ENCODE measurements at regions not wholly inside any gene's neighbourhood (a gene's known extent, or its start where the extent isn't known, plus 50 kb on each side); places are given as distances from the start of the nearest gene placed in this dataset.

DNA sequence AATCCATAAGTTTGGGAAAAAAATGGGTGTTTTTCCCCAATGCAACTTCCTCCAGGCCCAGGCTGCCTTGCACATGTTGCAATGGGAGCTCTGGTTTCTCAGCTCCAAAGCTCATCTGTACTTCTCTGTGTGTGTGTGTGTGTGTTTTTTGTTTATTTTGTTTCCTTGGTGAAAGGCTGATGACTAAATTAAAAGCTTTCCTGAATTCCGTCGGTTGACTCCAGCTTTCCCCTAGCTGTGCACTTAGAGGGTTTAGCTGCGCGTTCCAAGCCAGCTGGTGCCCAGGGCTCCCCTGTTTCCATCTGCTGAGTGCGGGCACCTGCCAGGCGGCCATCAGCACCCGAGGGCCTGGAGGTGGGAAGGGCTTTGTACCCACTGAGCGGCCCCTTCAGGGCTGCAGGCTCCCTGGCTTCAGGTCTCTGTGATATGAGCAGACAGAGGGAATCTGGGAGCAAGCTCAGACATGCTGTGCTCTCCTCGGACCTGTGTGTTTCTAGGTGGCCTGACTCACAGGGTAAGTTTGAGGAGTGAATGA, 129.1 kb upstream of the SOX1 start:
- in situ Hi-C loops (cut with HindIII; ENCODE audit: low pct_unique_long_range_greater_than_20kb, low sequenced_read_pairs): no loop called here
- no peak for DNase-seq (ENCODE audit: low read depth, low spot score)

DNA sequence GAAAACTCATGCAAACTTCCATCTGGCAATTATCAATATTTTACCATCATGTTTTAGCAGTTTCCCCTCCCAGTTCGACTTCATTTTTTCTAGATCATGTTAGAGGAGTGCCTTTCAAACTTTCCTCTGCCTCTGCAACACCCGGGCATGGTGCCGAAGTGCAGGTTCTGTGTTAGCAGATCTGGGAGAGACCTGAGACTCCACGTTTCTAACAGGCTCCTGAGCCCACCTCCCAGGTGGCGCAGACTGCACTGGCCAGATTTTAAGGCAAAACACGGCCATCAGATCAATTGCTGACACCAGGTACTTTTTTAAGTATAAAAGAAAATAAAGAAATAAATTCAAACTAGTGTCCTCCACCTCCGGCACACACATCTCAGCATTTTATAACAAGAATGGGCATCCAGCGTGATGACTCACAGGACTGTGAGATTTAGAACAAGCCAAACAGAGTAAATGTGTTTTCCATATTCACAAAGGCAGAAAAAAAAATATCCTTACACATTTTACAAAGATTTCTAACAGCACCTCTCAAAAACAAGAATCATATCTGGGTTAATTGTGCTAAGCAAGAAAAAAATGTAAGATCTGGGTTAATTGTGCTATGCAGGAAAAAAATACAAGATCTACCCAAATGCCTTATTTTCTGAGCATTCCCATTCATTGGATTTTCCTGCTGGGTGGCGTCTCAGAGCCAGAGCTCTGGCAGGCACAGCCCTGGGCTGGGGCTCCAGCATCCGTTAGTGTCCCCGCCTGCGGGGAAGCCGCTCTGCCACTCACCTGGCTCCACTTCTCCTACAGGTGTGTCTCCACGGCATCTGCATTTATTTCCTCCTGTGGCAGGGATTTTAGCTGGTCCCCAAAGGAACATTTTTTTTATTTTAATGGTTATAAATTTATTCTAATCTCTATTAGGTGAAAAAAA, 127.9 kb upstream of the SOX1 start:
- DNase-seq (ENCODE audit: low read depth, low spot score): no peak
- in situ Hi-C loops (cut with HindIII; ENCODE audit: low pct_unique_long_range_greater_than_20kb, low sequenced_read_pairs): no loop called here

DNA sequence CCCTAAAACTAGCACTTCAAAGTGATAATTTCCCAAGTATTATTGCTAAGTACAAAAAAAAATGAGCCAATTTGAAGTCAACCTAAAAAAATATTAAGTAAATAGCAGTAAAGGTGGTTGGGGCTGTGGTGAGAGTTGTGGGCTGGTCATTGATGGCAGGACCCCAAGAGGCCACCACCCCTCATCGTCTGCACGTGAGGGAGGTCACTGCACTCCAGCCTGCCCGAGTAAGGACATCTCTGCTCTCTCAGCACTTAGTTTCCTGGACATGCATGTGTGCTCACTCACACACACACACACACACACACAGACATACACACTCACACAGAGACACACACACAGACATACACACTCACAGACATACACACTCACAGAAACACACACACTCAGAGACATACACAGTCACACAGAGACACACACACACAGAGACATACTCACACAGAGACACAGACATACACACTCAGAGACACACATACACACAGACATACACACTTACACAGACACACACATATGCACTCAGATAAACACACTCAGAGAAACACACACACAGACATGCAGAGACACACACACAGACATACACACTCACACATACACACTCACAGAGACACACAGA, 127.2 kb upstream of the SOX1 start:
- DNase-seq (ENCODE audit: low read depth, low spot score): no peak
- in situ Hi-C loops (cut with HindIII; ENCODE audit: low pct_unique_long_range_greater_than_20kb, low sequenced_read_pairs): no loop called here

DNA sequence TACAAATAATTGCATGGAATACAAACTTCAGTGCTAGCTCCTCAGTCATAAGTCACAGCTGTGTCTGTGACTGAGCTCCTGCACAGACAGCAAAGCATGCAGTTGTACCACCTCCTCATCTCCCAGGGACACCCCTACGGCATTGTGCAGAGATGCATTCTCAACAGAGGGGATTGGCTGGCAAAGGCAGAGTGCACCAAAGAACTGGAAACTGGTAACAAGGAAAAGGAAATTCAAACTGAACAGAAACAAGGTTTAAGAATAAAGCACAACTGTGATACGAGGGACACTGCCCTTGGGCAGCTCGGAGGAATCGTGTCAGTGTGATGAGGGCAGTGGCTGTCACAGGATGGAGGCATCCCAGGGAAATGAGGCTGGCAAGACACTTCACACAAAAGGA, 126.1 kb upstream of the SOX1 start:
- in situ Hi-C loops (cut with HindIII; ENCODE audit: low pct_unique_long_range_greater_than_20kb, low sequenced_read_pairs): no loop called here
- no peak for DNase-seq (ENCODE audit: low read depth, low spot score)

DNA sequence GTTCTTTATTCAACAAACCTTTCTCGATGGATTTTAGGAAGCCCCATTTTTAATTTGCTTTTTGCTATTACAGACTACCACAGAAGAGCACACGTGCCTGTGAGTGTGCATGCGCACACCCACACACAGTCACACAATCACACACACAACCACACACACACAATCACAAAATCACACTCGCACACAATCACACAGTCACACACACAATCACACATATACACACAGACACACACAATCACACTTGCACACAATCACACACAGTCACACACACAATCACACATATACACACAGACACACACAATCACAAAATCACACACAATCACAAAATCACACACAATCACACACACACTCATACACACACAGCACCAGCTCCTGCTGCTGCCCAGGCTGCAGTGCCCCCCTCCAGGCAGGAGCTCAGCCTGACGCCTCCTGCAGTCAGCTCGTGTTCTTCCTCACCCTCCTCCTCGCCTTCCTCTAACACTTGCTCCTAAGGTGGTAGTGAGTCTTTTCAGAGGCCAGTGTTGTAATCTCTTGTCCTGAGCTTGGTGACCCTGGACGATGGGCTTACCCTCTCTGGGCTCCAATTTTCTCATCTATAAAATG, 125.0 kb upstream of the SOX1 start:
- in situ Hi-C loops (cut with HindIII; ENCODE audit: low pct_unique_long_range_greater_than_20kb, low sequenced_read_pairs): no loop called here
- no peak for DNase-seq (ENCODE audit: low read depth, low spot score)

DNA sequence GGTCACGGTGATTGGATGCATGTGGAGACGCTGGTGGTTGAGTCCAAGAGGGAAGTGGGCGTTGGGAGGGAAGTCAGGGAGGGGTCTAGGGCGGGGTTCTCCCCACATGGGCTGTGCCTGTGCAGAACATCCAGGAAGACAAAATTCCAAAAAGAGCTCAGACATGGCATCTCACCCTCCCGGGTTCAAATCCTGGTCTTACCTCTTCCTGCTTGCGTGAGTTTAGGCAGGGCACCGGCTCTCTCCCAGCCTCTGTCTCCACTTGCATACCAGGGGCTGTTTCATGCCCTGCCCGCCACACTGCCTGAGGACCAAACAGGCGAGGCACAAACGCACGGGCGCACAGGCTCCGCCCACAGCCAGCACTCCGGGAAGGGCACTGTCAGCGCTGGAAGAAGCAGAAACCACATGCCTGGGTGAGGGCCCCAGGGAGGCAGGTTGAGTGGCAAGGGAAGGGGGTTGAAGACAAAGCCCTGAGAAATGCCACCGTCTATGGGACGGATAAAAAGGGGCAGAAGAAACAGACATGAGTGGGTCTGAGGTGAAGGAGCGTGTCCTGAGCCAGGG, 123.6 kb upstream of the SOX1 start:
- DNase-seq (ENCODE audit: low read depth, low spot score): no peak
- in situ Hi-C loops (cut with HindIII; ENCODE audit: low pct_unique_long_range_greater_than_20kb, low sequenced_read_pairs): no loop called here

DNA sequence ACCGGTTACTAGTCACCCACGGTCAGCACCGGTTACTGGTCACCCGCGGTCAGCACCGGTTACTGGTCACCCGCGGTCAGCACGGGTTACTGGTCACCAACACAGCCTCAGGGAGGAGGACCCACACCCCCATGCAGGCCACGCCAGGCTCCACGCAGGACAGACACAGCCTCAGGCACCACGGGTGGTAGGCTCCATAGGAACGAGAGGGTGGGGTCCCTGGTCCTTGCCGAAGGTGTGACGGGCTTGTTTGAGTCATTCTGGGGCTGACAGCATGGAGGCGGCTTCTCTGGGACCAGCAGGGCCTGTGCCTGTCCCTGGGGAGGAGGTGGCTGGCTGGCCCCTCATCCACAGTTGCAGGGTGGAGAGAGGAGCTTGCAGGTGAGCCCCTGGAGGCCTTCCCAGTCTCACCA, 122.8 kb upstream of the SOX1 start:
- in situ Hi-C loops (cut with HindIII; ENCODE audit: low pct_unique_long_range_greater_than_20kb, low sequenced_read_pairs): no loop called here
- DNase-seq (ENCODE audit: low read depth, low spot score): no peak

DNA sequence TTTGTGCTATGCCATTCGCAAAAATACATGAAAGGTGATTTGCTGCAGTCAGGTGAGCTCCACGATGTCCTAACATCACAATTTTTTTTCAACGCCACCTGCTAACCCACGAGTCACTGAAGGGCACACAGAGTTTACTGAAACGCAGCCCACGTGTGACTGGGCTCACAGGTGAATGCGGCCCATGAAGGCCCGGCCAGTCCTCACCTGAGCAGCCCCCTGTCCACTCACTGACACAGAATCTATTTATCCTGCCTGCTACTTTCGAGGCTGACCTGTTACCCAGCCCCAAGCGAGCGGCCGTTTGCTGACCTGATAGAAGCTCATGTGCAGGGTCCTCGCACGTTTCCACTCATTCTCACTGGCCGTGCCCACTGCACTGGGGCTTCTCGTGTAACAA, 121.9 kb upstream of the SOX1 start:
- in situ Hi-C loops (cut with HindIII; ENCODE audit: low pct_unique_long_range_greater_than_20kb, low sequenced_read_pairs): no loop called here
- no peak for DNase-seq (ENCODE audit: low read depth, low spot score)

DNA sequence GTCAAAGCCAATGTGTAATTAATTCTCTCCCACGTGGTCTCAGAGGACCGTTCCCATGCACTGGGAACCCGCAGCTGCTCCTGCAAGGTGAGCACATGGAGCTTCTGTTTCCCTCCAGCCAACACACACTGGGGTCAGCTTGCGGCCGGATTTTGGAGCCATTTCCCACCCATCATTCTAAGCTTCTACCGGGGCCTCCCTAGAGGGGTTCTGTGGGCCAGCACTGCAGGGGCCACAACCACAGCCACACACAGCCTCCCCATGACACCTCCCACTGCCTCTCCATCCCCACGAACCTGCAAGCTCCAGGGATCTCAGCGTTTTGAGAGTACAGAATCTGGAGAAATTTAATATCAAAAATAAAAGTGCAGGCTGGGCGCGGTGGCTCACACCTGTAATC, 120.7 kb upstream of the SOX1 start:
- in situ Hi-C loops (cut with HindIII; ENCODE audit: low pct_unique_long_range_greater_than_20kb, low sequenced_read_pairs): no loop called here
- DNase-seq (ENCODE audit: low read depth, low spot score): no peak

DNA sequence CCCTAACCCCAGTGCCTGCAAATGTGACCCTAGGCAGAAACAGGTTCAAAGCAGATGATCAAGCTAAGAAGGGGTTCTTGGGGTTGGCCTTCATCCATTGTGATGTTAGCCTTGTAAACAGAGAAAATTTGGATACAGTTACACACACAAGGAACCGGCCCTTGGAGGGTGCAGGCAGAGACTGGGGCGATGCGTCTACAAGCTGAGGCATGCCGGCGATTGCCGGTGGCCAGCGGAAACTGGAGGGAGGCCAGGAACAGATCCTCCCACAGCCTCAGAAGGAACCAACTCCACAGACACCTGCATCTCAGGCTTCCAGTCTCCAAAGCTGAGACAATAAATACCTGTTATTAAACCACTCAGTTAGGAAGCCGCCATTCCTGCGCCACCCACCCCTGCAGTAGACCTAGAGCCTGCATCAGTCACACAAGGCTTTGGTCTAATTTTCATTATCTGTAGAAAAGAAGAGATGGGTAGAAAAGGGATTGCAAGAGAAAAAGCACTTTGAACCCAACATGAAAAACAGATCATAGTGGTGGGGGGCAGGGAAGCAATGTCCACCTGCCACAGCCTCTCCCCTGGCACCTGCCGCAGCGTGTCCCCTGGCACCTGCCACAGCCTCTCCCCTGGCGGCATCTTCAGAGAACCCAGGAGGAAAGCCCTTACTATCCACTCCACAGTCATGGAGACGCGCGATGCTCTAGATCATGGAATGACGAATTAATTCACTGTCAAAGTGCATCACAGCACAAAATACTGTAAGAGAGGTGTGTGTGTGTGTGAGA, 119.7 kb upstream of the SOX1 start:
- in situ Hi-C loops (cut with HindIII; ENCODE audit: low pct_unique_long_range_greater_than_20kb, low sequenced_read_pairs): no loop called here
- no peak for DNase-seq (ENCODE audit: low read depth, low spot score)

DNA sequence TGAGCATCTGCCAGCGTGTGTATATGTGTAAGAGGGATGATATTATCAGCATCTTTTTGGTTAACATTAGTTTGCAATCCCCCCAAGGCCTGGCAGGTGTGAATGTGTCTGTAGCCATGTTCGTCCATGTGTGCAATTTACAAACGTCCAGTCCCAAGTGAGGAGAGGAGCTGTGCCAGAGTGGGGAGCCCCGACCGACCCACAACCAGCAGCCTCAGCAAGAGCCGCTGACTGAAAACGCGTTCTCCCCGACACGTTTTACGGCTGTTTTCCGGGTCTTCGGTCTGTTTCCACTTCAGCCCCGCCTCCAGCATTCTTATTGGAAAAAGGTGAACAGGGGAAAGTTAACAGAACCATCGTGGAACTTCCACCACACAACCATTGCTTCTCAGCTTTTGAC, 119.1 kb upstream of the SOX1 start:
- DNase-seq (ENCODE audit: low read depth, low spot score): no peak
- in situ Hi-C loops (cut with HindIII; ENCODE audit: low pct_unique_long_range_greater_than_20kb, low sequenced_read_pairs): no loop called here

DNA sequence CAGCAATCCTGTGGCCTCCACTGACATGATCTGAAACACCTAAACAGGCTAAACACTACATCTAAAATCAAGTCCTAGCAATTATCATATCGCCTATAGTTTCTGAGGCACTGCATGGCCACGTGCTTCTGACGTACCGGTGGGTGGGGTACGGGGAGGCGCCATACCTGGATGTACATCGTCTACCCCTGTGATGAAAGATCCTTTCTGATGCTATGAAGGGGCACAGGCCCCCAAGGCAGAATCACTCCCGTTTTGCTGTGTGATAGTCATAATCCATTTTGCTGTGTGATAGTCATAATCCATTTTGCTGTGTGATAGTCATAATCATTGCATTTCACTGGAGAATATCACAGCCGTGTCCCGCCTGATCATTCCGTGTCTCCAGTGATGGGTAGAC, 118.7 kb upstream of the SOX1 start:
- no peak for DNase-seq (ENCODE audit: low read depth, low spot score)
- in situ Hi-C loops (cut with HindIII; ENCODE audit: low pct_unique_long_range_greater_than_20kb, low sequenced_read_pairs): no loop called here

DNA sequence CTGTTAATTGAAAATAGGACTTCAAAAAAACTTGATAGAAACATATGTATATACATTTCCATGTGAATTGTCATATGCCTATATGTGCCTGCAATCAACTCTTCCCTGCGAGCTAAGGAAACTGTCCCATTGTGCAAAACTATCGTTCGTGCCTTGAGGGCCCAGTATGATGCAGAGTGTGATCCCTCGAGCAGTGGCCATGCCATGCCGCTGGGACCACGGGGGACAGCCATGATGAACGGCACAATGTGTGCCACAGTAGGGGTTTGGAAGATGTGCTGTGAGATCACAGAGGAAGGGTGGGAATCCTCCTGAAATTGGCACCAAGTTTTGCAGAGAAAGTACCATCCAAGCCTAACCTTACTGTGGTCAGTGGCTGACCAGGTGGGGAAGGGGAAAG, 118.1 kb upstream of the SOX1 start:
- no peak for DNase-seq (ENCODE audit: low read depth, low spot score)
- in situ Hi-C loops (cut with HindIII; ENCODE audit: low pct_unique_long_range_greater_than_20kb, low sequenced_read_pairs): no loop called here

DNA sequence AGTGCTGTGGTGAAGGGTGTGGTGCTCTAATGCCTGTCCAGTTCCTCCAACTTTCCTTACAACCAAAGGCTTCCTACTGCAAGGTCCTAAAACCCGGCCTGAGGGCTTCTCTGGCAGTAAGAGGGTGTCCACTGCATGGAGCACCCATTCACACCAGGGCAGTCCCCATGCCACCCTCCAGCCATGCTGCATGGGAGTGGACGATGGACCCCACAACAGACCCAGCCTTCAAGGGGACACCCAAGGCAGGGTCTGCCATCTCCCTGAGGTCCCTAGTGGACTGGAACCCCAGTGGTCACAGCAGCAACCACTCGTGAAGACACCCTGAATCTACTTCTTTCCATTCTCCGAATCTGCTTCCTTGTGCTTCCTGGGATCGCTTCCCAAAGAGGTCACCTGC, 117.6 kb upstream of the SOX1 start:
- no peak for DNase-seq (ENCODE audit: low read depth, low spot score)
- in situ Hi-C loops (cut with HindIII; ENCODE audit: low pct_unique_long_range_greater_than_20kb, low sequenced_read_pairs): no loop called here

DNA sequence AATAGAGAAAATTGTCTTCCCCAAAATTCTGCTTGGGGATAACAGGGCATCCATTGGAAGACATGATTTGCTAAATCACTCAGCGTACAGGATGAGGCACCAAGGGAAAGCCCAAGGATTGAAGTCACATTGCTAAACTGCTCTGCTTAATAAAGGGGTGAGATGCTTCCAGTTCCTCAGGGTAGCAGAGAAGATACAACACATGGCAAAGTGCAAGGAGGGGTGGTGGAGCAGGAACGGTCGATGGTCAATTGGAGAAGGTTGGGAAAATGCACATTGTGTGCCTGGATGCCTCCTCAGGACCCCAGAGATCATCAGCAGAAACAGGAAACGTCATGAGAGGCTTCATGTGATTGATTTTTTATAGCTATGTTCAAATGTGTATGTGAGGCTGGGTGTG, 116.3 kb upstream of the SOX1 start:
- in situ Hi-C loops (cut with HindIII; ENCODE audit: low pct_unique_long_range_greater_than_20kb, low sequenced_read_pairs): no loop called here
- DNase-seq (ENCODE audit: low read depth, low spot score): no peak

DNA sequence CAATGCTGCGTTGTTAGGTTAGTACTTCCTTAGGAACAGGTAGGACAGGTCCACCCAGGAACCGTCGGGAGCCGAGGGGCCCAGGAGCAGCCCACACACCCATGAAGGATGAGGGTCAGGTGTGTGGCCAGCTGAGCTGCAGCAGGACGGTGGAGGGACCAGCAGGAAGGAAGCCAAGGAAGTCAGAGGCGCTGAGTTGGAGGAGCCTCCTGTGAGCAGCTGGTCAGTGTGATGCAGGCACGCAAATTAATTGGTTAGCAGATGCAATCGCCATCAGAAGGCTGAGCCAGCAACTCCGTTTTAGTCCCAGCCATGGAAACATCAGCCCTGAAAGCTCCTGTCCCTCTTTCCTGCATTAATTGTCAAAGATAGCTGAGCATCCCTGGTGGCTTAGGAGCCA, 114.9 kb upstream of the SOX1 start:
- no peak for DNase-seq (ENCODE audit: low read depth, low spot score)
- in situ Hi-C loops (cut with HindIII; ENCODE audit: low pct_unique_long_range_greater_than_20kb, low sequenced_read_pairs): no loop called here

DNA sequence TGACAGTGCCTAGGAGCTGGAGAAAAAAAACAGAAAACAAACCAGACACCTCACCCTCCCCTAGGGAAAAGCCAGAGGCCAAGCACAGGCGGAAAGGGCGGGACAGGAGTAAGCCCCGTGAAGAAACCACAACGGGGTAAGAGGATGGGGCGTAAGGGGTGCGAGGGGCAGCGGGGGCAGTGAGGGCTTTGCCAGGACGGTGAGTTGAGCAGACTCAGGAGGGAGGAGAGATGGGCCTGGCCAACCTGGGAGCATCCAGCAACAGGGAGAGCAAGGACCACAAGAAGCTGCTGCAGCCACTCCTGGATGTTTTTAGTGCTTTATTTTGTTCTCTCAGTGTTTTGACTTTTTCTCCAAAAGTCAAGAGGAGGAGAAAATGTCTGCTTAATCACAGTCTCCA, 114.1 kb upstream of the SOX1 start:
- no peak for DNase-seq (ENCODE audit: low read depth, low spot score)
- in situ Hi-C loops (cut with HindIII; ENCODE audit: low pct_unique_long_range_greater_than_20kb, low sequenced_read_pairs): no loop called here

Measured in SK-MEL-5 (cell line).